Left ventricle myocardium superior (tissue), 1 donor: ENCODE measurements at regions not wholly inside any gene's neighbourhood (a gene's known extent, or its start where the extent isn't known, plus 50 kb on each side); places are given as distances from the start of the nearest gene placed in this dataset.

Source experiments
- ATAC-seq: fragments of 200-7000 bp; cut with Tn5 transposase; one replicate; pipeline ENCODE4 v1.9.1; 2020; ENCODE audit warnings: mild to moderate bottlenecking, moderate library complexity
- DNase-seq: peaks from one replicate; pipeline ENCODE4 v3.0.0-alpha.2; 2020
- intact Hi-C: fragments of 100-400 bp; cut with micrococcal nuclease; formaldehyde crosslinking; loops from one replicate; pipeline ENCODE4 v1.11.0; 2022
- donor health status: DM: no; HTN: yes; CAD: no; lungs with severe emphysema.

- ATAC-seq: no peak
- no peak for DNase-seq
- intact Hi-C loops: no loop called here
Measured at GRCh38 chr13:30022256-30022655, 171.8 kb upstream of the UBL3 start.

- no peak for DNase-seq
- no peak for ATAC-seq
- intact Hi-C loops: no loop called here
Measured at GRCh38 chr13:30021611-30022010, 171.2 kb upstream of the UBL3 start.

- ATAC-seq: no peak
- DNase-seq: no peak
- intact Hi-C loops: no loop called here
Measured at GRCh38 chr13:30020726-30021312, 170.4 kb upstream of the UBL3 start.

GRCh38 chr13:30019648-30020626 lies 169.5 kb upstream of the UBL3 start:
- intact Hi-C loops: no loop called here
- DNase-seq (no peak), ATAC-seq (peak; percentile 51)

- intact Hi-C loops: no loop called here
- no peak for ATAC-seq
- DNase-seq: peak; percentile 29
Measured at GRCh38 chr13:30017880-30018279, 167.5 kb upstream of the UBL3 start.

- ATAC-seq: peak; percentile 66
- intact Hi-C loops: no loop called here
- no peak for DNase-seq
Measured at GRCh38 chr13:30016398-30016797, 166.0 kb upstream of the UBL3 start.

GRCh38 chr13:30009411-30009810 lies 159.0 kb upstream of the UBL3 start:
- DNase-seq: no peak
- intact Hi-C loops: no loop called here
- ATAC-seq: no peak

GRCh38 chr13:30006246-30006645 lies 155.8 kb upstream of the UBL3 start:
- ATAC-seq (no peak), DNase-seq (no peak)
- intact Hi-C loops: no loop called here

GRCh38 chr13:30004204-30004603 lies 153.8 kb upstream of the UBL3 start:
- ATAC-seq (no peak), DNase-seq (no peak)
- intact Hi-C loops: no loop called here

- DNase-seq: no peak
- no peak for ATAC-seq
- intact Hi-C loops: no loop called here
Measured at GRCh38 chr13:30002577-30002976, 152.2 kb upstream of the UBL3 start.

- ATAC-seq (no peak), DNase-seq (no peak)
- intact Hi-C loops: no loop called here
Measured at GRCh38 chr13:30000370-30000765, 150.0 kb upstream of the UBL3 start.

GRCh38 chr13:29999492-30000369 lies 149.3 kb upstream of the UBL3 start:
- ATAC-seq (no peak), DNase-seq (no peak)
- intact Hi-C loops: no loop called here

GRCh38 chr13:29996316-29996715 lies 145.9 kb upstream of the UBL3 start:
- DNase-seq (no peak), ATAC-seq (no peak)
- intact Hi-C loops: no loop called here

- no peak for ATAC-seq
- no peak for DNase-seq
- intact Hi-C loops: no loop called here
Measured at GRCh38 chr13:29994911-29995595, 144.6 kb upstream of the UBL3 start.

GRCh38 chr13:29993716-29994488 lies 143.5 kb upstream of the UBL3 start:
- no peak for ATAC-seq
- intact Hi-C loops: no loop called here
- DNase-seq: no peak

GRCh38 chr13:29993196-29993595 lies 142.8 kb upstream of the UBL3 start:
- DNase-seq: no peak
- intact Hi-C loops: no loop called here
- no peak for ATAC-seq

- no peak for DNase-seq
- intact Hi-C loops: no loop called here
- ATAC-seq: no peak
Measured at GRCh38 chr13:29991343-29991742, 140.9 kb upstream of the UBL3 start.

- no peak for DNase-seq
- intact Hi-C loops: no loop called here
- ATAC-seq: no peak
Measured at GRCh38 chr13:29987340-29987739, 136.9 kb upstream of the UBL3 start.

GRCh38 chr13:29980339-29980738 lies 129.9 kb upstream of the UBL3 start:
- DNase-seq (no peak), ATAC-seq (no peak)
- intact Hi-C loops: no loop called here
